Trophoblast cell (in vitro differentiated cells and primary cell): ENCODE measurements at regions not wholly inside any gene's neighbourhood (a gene's known extent, or its start where the extent isn't known, plus 50 kb on each side); places are given as distances from the start of the nearest gene placed in this dataset.

ENCODE experiments used
- DNase-seq, 2 donors: peaks; one replicate each; pipeline ENCODE4 v3.0.0-alpha.2; 2016
- H2AFZ ChIP-seq: 2 replicates; pipeline ENCODE4 v1.6.1; 2013; ENCODE audit warnings: low read length, moderate library complexity, mild to moderate bottlenecking; ENCODE audit not compliant: insufficient read depth, poor library complexity
- H2AK5ac ChIP-seq: 2 replicates; pipeline ENCODE4 v1.6.1; 2013; ENCODE audit warnings: mild to moderate bottlenecking, low read length
- H2BK120ac ChIP-seq: 2 replicates; pipeline ENCODE4 v1.6.1; 2013; ENCODE audit warnings: low read length, mild to moderate bottlenecking, moderate library complexity; ENCODE audit not compliant: insufficient read depth, poor library complexity
- H2BK12ac ChIP-seq: 2 replicates; pipeline ENCODE4 v1.6.1; 2013; ENCODE audit warnings: mild to moderate bottlenecking, low read length, moderate library complexity
- H2BK5ac ChIP-seq: 2 replicates; pipeline ENCODE4 v1.6.1; 2013; ENCODE audit warnings: low read length, low read depth, moderate library complexity, mild to moderate bottlenecking; ENCODE audit not compliant: poor library complexity
- H3K14ac ChIP-seq: 2 replicates; pipeline ENCODE4 v1.6.1; 2013; ENCODE audit warnings: mild to moderate bottlenecking, low read length
- H3K18ac ChIP-seq: 2 replicates; pipeline ENCODE4 v1.6.1; 2013; ENCODE audit warnings: mild to moderate bottlenecking, low read length
- H3K23ac ChIP-seq: 2 replicates; pipeline ENCODE4 v1.6.1; 2013; ENCODE audit warnings: low read length
- H3K27ac ChIP-seq: 2 replicates; pipeline ENCODE4 v1.5.1; 2013; ENCODE audit warnings: low read depth, mild to moderate bottlenecking, inconsistent platforms, low read length, moderate library complexity
- H3K27me3 ChIP-seq: 2 replicates; pipeline ENCODE4 v1.6.1; 2013; ENCODE audit warnings: inconsistent platforms, mild to moderate bottlenecking, low read length, moderate library complexity; ENCODE audit not compliant: insufficient read depth
- H3K36me3 ChIP-seq, 2 experiments: 1 replicate in 1 of 2; 2 replicates in 1 of 2; pipeline ENCODE4 v1.6.1; 2013; ENCODE audit warnings: low read length in 2 of 2, mild to moderate bottlenecking in 2 of 2, moderate library complexity in 1 of 2; ENCODE audit not compliant: insufficient read depth in 2 of 2, control insufficient read depth in 1 of 2
- H3K4ac ChIP-seq: 2 replicates; pipeline ENCODE4 v1.6.1; 2013; ENCODE audit warnings: low read depth, mild to moderate bottlenecking, low read length, moderate library complexity
- H3K4me1 ChIP-seq, 2 experiments: 1 replicate in 1 of 2; 2 replicates in 1 of 2; pipeline ENCODE4 v1.6.1; 2013; ENCODE audit warnings: low read length in 2 of 2, mild to moderate bottlenecking in 2 of 2, moderate library complexity in 1 of 2; ENCODE audit not compliant: insufficient read depth in 2 of 2, control insufficient read depth in 1 of 2
- H3K4me2 ChIP-seq: 2 replicates; pipeline ENCODE4 v1.6.1; 2013; ENCODE audit warnings: inconsistent platforms, mild to moderate bottlenecking, low read length, moderate library complexity
- H3K4me3 ChIP-seq: 2 replicates; pipeline ENCODE4 v1.5.1; 2013; ENCODE audit warnings: mild to moderate bottlenecking, low read depth, low read length, inconsistent platforms
- H3K79me1 ChIP-seq: one replicate; pipeline ENCODE4 v1.6.1; 2013; ENCODE audit warnings: low read length
- H3K79me2 ChIP-seq: 2 replicates; pipeline ENCODE4 v1.6.1; 2013; ENCODE audit warnings: low read length, mild to moderate bottlenecking; ENCODE audit not compliant: control insufficient read depth, insufficient read depth, poor library complexity
- H3K9ac ChIP-seq: 2 replicates; pipeline ENCODE4 v1.6.1; 2013; ENCODE audit warnings: mild to moderate bottlenecking, low read length
- H3K9me3 ChIP-seq: 2 replicates; pipeline ENCODE4 v1.6.1; 2013; ENCODE audit warnings: low read depth, mild to moderate bottlenecking, control low read depth, inconsistent platforms, low read length; ENCODE audit not compliant: insufficient read depth
- H4K12ac ChIP-seq: 2 replicates; pipeline ENCODE4 v1.6.1; 2013; ENCODE audit warnings: low read depth, mild to moderate bottlenecking, low read length, moderate library complexity
- H4K8ac ChIP-seq: 2 replicates; pipeline ENCODE4 v1.6.1; 2013; ENCODE audit warnings: low read depth, mild to moderate bottlenecking, low read length, moderate library complexity
- H4K91ac ChIP-seq: one replicate; pipeline ENCODE4 v1.6.1; 2013; ENCODE audit warnings: low read depth, mild to moderate bottlenecking, low read length, moderate library complexity
- WGBS: extraction: QIAGEN DNeasy Blood & Tissue Kit; methylation state at CpG from one replicate; pipeline ENCODE4 v1.1.7; 2013; ENCODE audit warnings: missing lambda C conversion rate; ENCODE audit not compliant: insufficient read length, insufficient coverage; ENCODE audit errors: extremely low coverage; 5-methylcytosine and 5-hydroxymethylcytosine counted together

GRCh38 chrX:109274806-109275205 lies 207.1 kb downstream of the GUCY2F start:
- H4K91ac ChIP-seq = no peak overlapping the region
- H3K9ac ChIP-seq = no peak overlapping the region
- no peak overlapping the region for H3K4me3 ChIP-seq
- no peaks in the 10 kb centered on the region for H3K4me1 ChIP-seq
- H2BK12ac ChIP-seq = no peak overlapping the region
- H3K79me1 ChIP-seq = no peaks in the 10 kb centered on the region
- H3K27me3 ChIP-seq = no peaks in the 10 kb centered on the region
- no peak overlapping the region for H3K14ac ChIP-seq
- H2AFZ ChIP-seq = no peak overlapping the region
- no peak overlapping the region for H4K12ac ChIP-seq
- H3K4me2 ChIP-seq = no peak overlapping the region
- H2AK5ac ChIP-seq = no peak overlapping the region
- H3K79me2 ChIP-seq = no peaks in the 10 kb centered on the region
- H3K27ac ChIP-seq = no peak overlapping the region
- H4K8ac ChIP-seq = no peak overlapping the region
- no peak overlapping the region for H2BK5ac ChIP-seq
- H3K36me3 ChIP-seq = no peaks in the 10 kb centered on the region
- no peak overlapping the region for H3K18ac ChIP-seq
- H2BK120ac ChIP-seq = no peak overlapping the region
- no peak overlapping the region for H3K23ac ChIP-seq
- H3K4ac ChIP-seq = no peak overlapping the region
- no CpG with 5 or more reads among the region's 3 CpGs for WGBS
- no peaks in the 10 kb centered on the region for H3K9me3 ChIP-seq
- no peak for DNase-seq

DNA sequence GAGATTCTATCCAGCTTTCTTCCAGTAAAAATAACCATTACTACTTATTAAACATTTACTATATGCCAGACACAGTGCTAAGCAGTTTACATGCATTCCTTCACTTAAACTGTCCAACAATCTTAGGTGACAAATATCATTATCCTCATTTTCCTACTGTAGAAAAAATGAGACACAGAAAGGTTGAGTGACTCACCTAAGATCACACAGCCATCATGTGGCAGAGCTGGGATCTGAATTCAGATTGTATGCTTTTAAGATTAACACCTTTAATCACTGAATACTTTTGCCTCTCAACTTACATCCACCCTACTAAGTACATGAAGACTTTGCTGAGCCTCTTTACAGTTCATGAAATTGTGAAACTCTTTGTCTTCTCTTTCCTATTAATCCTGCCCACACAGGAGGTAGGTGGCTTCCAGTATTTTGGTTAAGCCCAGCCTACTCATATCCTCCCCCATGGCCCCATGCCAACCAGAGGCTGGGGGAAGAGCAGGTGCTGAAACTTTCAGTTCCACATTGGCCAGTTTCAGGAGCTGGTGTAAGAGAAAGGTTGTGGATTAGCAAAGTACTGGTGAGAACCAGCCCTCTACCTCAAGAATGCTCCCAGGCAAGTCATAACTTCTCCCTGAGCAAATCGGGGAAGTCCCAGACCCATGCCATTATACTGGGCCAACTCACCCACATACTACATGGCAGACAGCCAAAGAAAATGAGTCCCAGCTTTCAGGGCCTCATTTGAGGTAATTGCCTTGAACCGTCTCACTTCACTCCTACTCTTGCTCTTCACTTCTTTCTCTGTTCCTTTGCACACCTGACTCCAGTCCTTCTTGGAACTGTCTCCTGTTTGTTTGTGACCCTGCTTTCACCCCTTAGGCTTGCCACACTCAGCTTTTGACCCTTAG lies 211.1 kb downstream of the GUCY2F start:
- Histone ChIP-seq H3K79me1 (no peaks in the 10 kb centered on the region), H3K23ac (no peak overlapping the region), H3K27me3 (no peaks in the 10 kb centered on the region), H2BK12ac (no peak overlapping the region), H3K27ac (no peak overlapping the region), H3K9me3 (no peaks in the 10 kb centered on the region), H2AFZ (no peak overlapping the region), H4K8ac (no peak overlapping the region), H3K9ac (no peak overlapping the region), H3K4me3 (no peak overlapping the region), H4K91ac (no peak overlapping the region), H3K14ac (no peak overlapping the region), H3K4me1 (no peaks in the 10 kb centered on the region), H2BK5ac (no peak overlapping the region), H3K4ac (no peak overlapping the region), H3K36me3 (no peaks in the 10 kb centered on the region), H3K18ac (no peak overlapping the region), H2AK5ac (no peak overlapping the region), H3K4me2 (no peak overlapping the region), H2BK120ac (no peak overlapping the region), H4K12ac (no peak overlapping the region), H3K79me2 (no peaks in the 10 kb centered on the region)
- WGBS = no CpG with 5 or more reads among the region's 2 CpGs
- peak in 1 of 2 donors; percentile 5 for DNase-seq

- Histone ChIP-seq H3K4me3 (no peak overlapping the region), H2BK12ac (no peak overlapping the region), H3K27me3 (no peaks in the 10 kb centered on the region), H3K4me1 (no peaks in the 10 kb centered on the region), H3K23ac (no peak overlapping the region), H3K9me3 (no peaks in the 10 kb centered on the region), H3K4me2 (no peak overlapping the region), H3K36me3 (no peaks in the 10 kb centered on the region), H3K14ac (no peak overlapping the region), H2AK5ac (no peak overlapping the region), H2BK120ac (no peak overlapping the region), H4K91ac (no peak overlapping the region), H4K8ac (no peak overlapping the region), H2AFZ (no peak overlapping the region), H3K18ac (no peak overlapping the region), H3K27ac (peak overlapping the region; percentile 53), H3K9ac (no peak overlapping the region), H4K12ac (no peak overlapping the region), H2BK5ac (no peak overlapping the region), H3K4ac (no peak overlapping the region), H3K79me1 (no peaks in the 10 kb centered on the region), H3K79me2 (no peaks in the 10 kb centered on the region)
- no peak for DNase-seq
Measured at GRCh38 chrX:109268340-109268739, 213.5 kb downstream of the GUCY2F start.

DNA sequence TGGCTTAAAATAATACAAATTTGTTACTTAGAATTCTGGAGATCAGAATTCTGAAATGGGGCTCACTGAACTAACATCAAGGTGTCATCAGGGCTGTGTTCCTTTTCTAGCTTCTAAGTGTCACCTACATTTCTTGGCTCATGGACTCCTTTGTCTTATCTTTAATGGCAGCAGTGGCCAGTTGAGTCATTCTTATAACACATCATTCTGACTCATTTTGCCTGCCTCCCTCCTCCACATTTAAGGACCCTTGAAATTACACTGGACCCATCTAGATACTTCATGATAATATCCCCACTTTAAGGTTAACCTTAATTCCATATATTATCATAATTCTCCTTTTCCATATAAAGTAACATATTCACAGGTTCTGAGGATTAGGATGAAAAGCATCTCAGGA lies 215.9 kb downstream of the GUCY2F start:
- H2BK5ac ChIP-seq = no peak overlapping the region
- no peak overlapping the region for H3K4ac ChIP-seq
- no peak overlapping the region for H4K8ac ChIP-seq
- H3K23ac ChIP-seq = no peak overlapping the region
- no peak for DNase-seq
- no peak overlapping the region for H2AK5ac ChIP-seq
- no peak overlapping the region for H3K4me3 ChIP-seq
- H3K9ac ChIP-seq = no peak overlapping the region
- no peak overlapping the region for H4K91ac ChIP-seq
- no peak overlapping the region for H3K4me2 ChIP-seq
- no peak overlapping the region for H3K18ac ChIP-seq
- no peak overlapping the region for H3K27ac ChIP-seq
- no peak overlapping the region for H2BK120ac ChIP-seq
- H3K14ac ChIP-seq = no peak overlapping the region
- H3K9me3 ChIP-seq = no peaks in the 10 kb centered on the region
- no peaks in the 10 kb centered on the region for H3K4me1 ChIP-seq
- no peak overlapping the region for H4K12ac ChIP-seq
- no peak overlapping the region for H2BK12ac ChIP-seq
- H3K27me3 ChIP-seq = no peaks in the 10 kb centered on the region
- no peaks in the 10 kb centered on the region for H3K79me2 ChIP-seq
- no peak overlapping the region for H2AFZ ChIP-seq
- H3K79me1 ChIP-seq = no peaks in the 10 kb centered on the region
- no peaks in the 10 kb centered on the region for H3K36me3 ChIP-seq
